ENCODE measurements at regions not wholly inside any gene's neighbourhood (a gene's known extent, or its start where the extent isn't known, plus 50 kb on each side); places are given as distances from the start of the nearest gene placed in this dataset.

DNA sequence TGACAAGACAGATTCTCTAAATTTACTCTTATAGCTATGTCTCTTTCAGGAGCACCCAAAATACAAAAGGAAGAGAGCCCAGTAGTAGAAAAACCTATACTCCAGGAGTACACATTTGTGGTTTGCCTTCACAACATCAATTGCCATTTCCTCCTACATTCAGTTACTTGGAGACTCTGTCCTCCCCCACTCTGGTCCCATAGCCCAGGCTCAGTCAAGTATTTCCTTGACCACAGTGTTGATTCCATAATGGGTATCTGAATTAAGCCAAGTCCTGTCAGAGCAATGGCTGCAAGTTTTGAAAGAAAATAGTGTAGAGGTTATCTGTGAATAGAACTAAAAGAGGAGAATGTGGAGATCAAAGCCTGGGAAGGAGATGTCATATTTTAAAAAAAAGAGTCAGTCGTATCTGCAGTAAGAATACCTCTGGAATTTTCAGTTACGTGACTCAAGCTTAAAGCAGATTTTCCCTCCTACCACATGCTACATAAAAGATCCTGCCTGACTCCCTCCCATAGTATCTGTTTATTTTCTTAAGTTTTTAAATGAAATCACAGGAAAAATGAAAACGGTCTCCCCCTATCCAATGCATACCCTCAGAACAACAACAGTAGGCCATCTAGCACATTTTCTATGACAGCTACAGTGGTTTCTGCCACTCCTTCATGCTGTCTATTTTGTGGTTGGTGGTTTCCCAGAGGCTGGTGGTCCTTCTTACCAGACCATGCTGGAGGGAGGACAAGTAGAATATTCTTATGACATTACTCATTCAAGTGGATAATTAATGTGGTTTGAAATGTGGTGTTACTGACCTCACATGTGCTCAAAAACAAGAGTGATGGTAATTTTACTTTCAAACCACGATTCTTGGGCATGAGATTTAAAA lies 249.7 kb upstream of the TMEM161B start:
- Histone ChIP-seq H3K36me3 (ENCODE audit: control insufficient read depth, insufficient read depth, low read length) (no peaks in the 10 kb centered on the region), H3K4me3 (ENCODE audit: low read depth, low read length) (no peak overlapping the region), H3K27me3 (ENCODE audit: control insufficient read depth, insufficient read depth, low read length) (no peaks in the 10 kb centered on the region)
- ChIA-PET CTCF (no interaction called here), POLR2A (no interaction called here)
- DNase-seq (ENCODE audit: low read depth) = no peak
- TF ChIP-seq, protein P1, sequence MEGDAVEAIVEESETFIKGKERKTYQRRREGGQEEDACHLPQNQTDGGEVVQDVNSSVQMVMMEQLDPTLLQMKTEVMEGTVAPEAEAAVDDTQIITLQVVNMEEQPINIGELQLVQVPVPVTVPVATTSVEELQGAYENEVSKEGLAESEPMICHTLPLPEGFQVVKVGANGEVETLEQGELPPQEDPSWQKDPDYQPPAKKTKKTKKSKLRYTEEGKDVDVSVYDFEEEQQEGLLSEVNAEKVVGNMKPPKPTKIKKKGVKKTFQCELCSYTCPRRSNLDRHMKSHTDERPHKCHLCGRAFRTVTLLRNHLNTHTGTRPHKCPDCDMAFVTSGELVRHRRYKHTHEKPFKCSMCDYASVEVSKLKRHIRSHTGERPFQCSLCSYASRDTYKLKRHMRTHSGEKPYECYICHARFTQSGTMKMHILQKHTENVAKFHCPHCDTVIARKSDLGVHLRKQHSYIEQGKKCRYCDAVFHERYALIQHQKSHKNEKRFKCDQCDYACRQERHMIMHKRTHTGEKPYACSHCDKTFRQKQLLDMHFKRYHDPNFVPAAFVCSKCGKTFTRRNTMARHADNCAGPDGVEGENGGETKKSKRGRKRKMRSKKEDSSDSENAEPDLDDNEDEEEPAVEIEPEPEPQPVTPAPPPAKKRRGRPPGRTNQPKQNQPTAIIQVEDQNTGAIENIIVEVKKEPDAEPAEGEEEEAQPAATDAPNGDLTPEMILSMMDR (IDR thresholded peaks at IDR 0.05; ENCODE audit: insufficient read depth, low read depth, low read length) = no peak

DNA sequence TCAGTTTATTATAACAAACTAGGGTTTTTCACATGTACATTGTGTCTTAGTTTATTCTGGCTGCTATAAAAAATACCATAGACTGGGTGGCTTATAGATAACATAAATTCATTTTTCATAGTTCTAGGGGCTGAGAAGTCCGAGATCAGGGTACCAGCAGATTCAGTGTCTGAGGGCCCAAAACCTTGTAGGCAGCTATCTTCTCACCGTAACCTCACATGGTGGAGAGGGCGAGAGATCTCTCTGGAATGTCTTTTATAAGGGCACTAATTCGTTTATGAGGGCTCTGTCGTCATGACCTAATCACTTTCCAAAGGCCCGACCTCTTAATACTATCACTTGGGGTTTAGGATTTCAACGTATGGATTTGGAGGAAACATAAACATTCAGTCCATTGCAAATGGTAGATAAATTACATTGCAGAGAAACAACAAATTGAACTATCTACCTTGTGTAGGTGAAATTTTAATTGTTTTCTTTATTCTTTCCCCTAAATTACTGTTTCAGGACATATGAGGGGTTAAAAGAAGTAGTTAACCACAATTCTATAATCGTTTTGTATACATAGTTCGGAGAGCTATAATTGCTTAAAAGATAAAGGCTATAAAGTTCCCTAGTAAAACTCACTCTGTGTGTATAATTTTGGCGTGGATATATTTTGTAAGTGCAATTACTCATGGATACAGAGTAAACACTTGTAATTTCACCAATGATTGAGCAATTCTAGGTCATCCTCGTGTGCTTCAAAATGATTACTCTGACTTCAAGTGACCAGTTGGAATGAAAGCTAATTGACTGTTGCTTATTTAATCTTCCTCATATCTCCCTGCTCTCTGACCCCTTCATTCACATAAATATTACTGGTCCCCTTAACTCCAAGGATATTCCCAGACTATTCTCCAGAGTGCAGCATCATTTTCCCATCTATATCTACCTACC lies 247.5 kb upstream of the TMEM161B start:
- POLR2A ChIA-PET = no interaction called here
- Histone ChIP-seq H3K27me3 (ENCODE audit: control insufficient read depth, insufficient read depth, low read length) (no peaks in the 10 kb centered on the region), H3K36me3 (ENCODE audit: control insufficient read depth, insufficient read depth, low read length) (no peaks in the 10 kb centered on the region), H3K4me3 (ENCODE audit: low read depth, low read length) (no peak overlapping the region)
- no peak for DNase-seq (ENCODE audit: low read depth)
- TF ChIP-seq, protein P1 (IDR thresholded peaks at IDR 0.05; ENCODE audit: insufficient read depth, low read depth, low read length) = no peak
- CTCF ChIA-PET = interaction anchor here (0.5 kb wide), 1 partner anchor 9 kb away, joined by 3 read pairs; no protein-coding TSS in a partner anchor

DNA sequence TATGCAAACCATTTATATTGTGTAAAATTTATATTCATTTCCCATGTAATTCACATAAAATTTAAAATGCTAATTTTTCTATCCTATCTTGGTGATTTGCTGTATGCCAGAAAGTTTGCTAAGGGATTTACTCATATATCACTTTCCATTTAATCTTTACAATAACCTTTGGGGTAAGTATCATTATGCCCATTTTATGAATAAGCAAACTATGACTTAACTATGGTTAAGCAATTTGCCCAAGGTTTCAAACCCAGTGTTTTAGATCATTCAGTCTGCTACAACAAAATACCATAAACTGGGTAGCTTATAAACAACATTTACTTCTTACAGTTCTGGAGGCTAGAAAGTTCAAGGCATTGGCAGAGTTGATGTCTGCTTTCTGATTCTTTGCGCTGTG lies 246.4 kb upstream of the TMEM161B start:
- Histone ChIP-seq H3K27me3 (ENCODE audit: control insufficient read depth, insufficient read depth, low read length) (no peaks in the 10 kb centered on the region), H3K4me3 (ENCODE audit: low read depth, low read length) (no peak overlapping the region), H3K36me3 (ENCODE audit: control insufficient read depth, insufficient read depth, low read length) (no peaks in the 10 kb centered on the region)
- ChIA-PET POLR2A (no interaction called here), CTCF (interaction anchor here (0.5 kb wide), 1 partner anchor 7 kb away, joined by 3 read pairs; no protein-coding TSS in a partner anchor)
- TF ChIP-seq, protein P1 (IDR thresholded peaks at IDR 0.05; ENCODE audit: insufficient read depth, low read depth, low read length) = no peak
- no peak for DNase-seq (ENCODE audit: low read depth)

DNA sequence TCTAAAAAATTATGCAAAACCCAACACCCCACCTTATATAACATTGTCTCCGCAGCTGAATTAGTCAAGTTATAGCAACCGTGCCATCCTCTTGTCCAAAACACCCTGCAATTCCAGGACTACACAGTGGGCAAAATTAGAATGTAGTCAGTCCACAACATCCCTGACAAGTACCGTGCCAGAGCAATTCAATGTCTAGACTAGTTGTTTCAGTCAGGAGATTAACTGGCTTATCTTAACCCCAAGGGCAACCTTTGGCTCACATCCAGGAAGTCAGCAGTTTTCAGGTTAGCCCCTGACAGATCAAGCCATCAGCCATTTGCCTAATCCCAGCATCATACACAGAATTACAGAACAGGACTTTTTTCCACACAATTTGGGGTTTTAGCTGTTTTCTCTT lies 240.8 kb upstream of the TMEM161B start:
- TF ChIP-seq, protein P1 (IDR thresholded peaks at IDR 0.05; ENCODE audit: insufficient read depth, low read depth, low read length) = no peak

DNA sequence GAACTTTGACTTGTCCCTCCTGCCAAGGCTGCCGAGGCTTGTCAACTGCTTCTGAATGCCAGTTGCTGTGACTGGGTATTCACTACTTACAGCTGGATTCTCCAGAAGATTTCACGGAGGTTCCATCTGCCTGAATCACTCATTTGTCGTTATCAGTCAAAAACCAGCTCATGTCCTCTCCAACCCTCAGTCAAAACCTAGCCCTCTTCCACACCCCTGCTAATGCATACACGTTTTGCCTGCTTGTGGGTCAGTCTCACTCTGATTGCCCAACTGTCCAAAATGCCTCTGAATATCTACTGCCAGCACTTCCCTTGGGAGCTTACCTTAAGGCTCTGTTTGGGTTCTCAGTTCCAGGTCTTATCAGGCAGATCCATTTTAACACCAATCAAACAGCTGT lies 238.6 kb upstream of the TMEM161B start:
- ChIA-PET CTCF (interaction anchor here (0.8 kb wide), 1 partner anchor 8 kb away, joined by 3 read pairs; no protein-coding TSS in a partner anchor), POLR2A (no interaction called here)
- Histone ChIP-seq H3K27me3 (ENCODE audit: control insufficient read depth, insufficient read depth, low read length) (no peaks in the 10 kb centered on the region), H3K4me3 (ENCODE audit: low read depth, low read length) (no peak overlapping the region), H3K36me3 (ENCODE audit: control insufficient read depth, insufficient read depth, low read length) (no peaks in the 10 kb centered on the region)
- TF ChIP-seq, protein P1 (IDR thresholded peaks at IDR 0.05; ENCODE audit: insufficient read depth, low read depth, low read length) = no peak
- DNase-seq (ENCODE audit: low read depth) = no peak

More for the DNA sequence above, 240.8 kb upstream of the TMEM161B start:
- no peaks in the 10 kb centered on the region for H3K27me3 ChIP-seq (ENCODE audit: control insufficient read depth, insufficient read depth, low read length)
- DNase-seq (ENCODE audit: low read depth) = no peak
- H3K36me3 ChIP-seq (ENCODE audit: control insufficient read depth, insufficient read depth, low read length) = no peaks in the 10 kb centered on the region
- CTCF ChIA-PET = no interaction called here
- no peak overlapping the region for H3K4me3 ChIP-seq (ENCODE audit: low read depth, low read length)
- POLR2A ChIA-PET = no interaction called here
